ENCODE measurements at regions not wholly inside any gene's neighbourhood (a gene's known extent, or its start where the extent isn't known, plus 50 kb on each side); places are given as distances from the start of the nearest gene placed in this dataset.
"Not testable (repeated sequence)": the region's sequence is repeated elsewhere in the genome, so short reads cannot be mapped to it uniquely, and the experiment has no call there.

GRCh38 chr2:125634662-125635061 lies 1021.3 kb upstream of the GYPC start:
- no peak for DNase-seq (ENCODE audit: low spot score)

- no peak for DNase-seq (ENCODE audit: low spot score)
Observed at GRCh38 chr2:125638345-125638744, 1017.6 kb upstream of the GYPC start.

- DNase-seq (ENCODE audit: low spot score), result no peak
Observed at GRCh38 chr2:125642032-125642431, 1013.9 kb upstream of the GYPC start.

- no peak for DNase-seq (ENCODE audit: low spot score)
Observed at GRCh38 chr2:125643128-125643527, 1012.8 kb upstream of the GYPC start.

GRCh38 chr2:125643585-125643984 lies 1012.4 kb upstream of the GYPC start:
- no peak for DNase-seq (ENCODE audit: low spot score)

- no peak for DNase-seq (ENCODE audit: low spot score)
Observed at GRCh38 chr2:125644257-125644656, 1011.7 kb upstream of the GYPC start.

GRCh38 chr2:125652280-125652679 lies 1003.7 kb upstream of the GYPC start:
- no peak for DNase-seq (ENCODE audit: low spot score)

GRCh38 chr2:125654226-125654625 lies 1001.7 kb upstream of the GYPC start:
- no peak for DNase-seq (ENCODE audit: low spot score)

GRCh38 chr2:125656190-125656589 lies 999.8 kb upstream of the GYPC start:
- no peak for DNase-seq (ENCODE audit: low spot score)

GRCh38 chr2:125658583-125658982 lies 997.4 kb upstream of the GYPC start:
- no peak for DNase-seq (ENCODE audit: low spot score)

GRCh38 chr2:125660369-125660768 lies 995.6 kb upstream of the GYPC start:
- not testable (repeated sequence) for DNase-seq (ENCODE audit: low spot score)

GRCh38 chr2:125667630-125668029 lies 988.3 kb upstream of the GYPC start:
- DNase-seq (ENCODE audit: low spot score), result no peak

- DNase-seq (ENCODE audit: low spot score), result no peak
Observed at GRCh38 chr2:125679903-125680302, 976.1 kb upstream of the GYPC start.

- peak; percentile 51 for DNase-seq (ENCODE audit: low spot score)
Observed at GRCh38 chr2:125680809-125681208, 975.1 kb upstream of the GYPC start.

GRCh38 chr2:125681576-125681975 lies 974.4 kb upstream of the GYPC start:
- DNase-seq (ENCODE audit: low spot score), result no peak

- no peak for DNase-seq (ENCODE audit: low spot score)
Observed at GRCh38 chr2:125681976-125682805, 973.8 kb upstream of the GYPC start.

- DNase-seq (ENCODE audit: low spot score), result no peak
Observed at GRCh38 chr2:125684256-125684655, 971.7 kb upstream of the GYPC start.

- DNase-seq (ENCODE audit: low spot score), result no peak
Observed at GRCh38 chr2:125684932-125685331, 971.0 kb upstream of the GYPC start.

GRCh38 chr2:125696560-125696959 lies 959.4 kb upstream of the GYPC start:
- DNase-seq (ENCODE audit: low spot score), result no peak

GRCh38 chr2:125698280-125698679 lies 957.7 kb upstream of the GYPC start:
- no peak for DNase-seq (ENCODE audit: low spot score)

- no peak for DNase-seq (ENCODE audit: low spot score)
Observed at GRCh38 chr2:125701070-125701469, 954.9 kb upstream of the GYPC start.

GRCh38 chr2:125707611-125708010 lies 948.3 kb upstream of the GYPC start:
- DNase-seq (ENCODE audit: low spot score), result no peak

GRCh38 chr2:125710561-125710960 lies 945.4 kb upstream of the GYPC start:
- no peak for DNase-seq (ENCODE audit: low spot score)

GRCh38 chr2:125711075-125711474 lies 944.9 kb upstream of the GYPC start:
- DNase-seq (ENCODE audit: low spot score), result no peak

Data from globus pallidus (tissue), 1 donor.